ENCODE measurements at regions not wholly inside any gene's neighbourhood (a gene's known extent, or its start where the extent isn't known, plus 50 kb on each side); places are given as distances from the start of the nearest gene placed in this dataset.

- no peak overlapping the region for H3K27ac ChIP-seq (ENCODE audit: low read length)
- no peaks in the 10 kb centered on the region for H3K27me3 ChIP-seq (ENCODE audit: insufficient read depth, low read depth, low read length)
- no peaks in the 10 kb centered on the region for H3F3A ChIP-seq (ENCODE audit: insufficient read depth, low read length, poor library complexity, severe bottlenecking)
- H3K4me3 ChIP-seq (ENCODE audit: low read length), result no peak overlapping the region
- H3K4me2 ChIP-seq (ENCODE audit: low read length), result no peak overlapping the region
- TF ChIP-seq REST (IDR thresholded peaks at IDR 0.05; ENCODE audit: borderline replicate concordance), result no peak
- no peak for TF ChIP-seq EZH2 (IDR thresholded peaks at IDR 0.05; ENCODE audit: borderline replicate concordance, insufficient read depth, low read length, poor library complexity, severe bottlenecking)
- no peak for TF ChIP-seq TAF1 (IDR thresholded peaks at IDR 0.05; ENCODE audit: low read depth)
- TF ChIP-seq RAD21 (conservative IDR thresholded peaks at IDR 0.05), result no peak
- TF ChIP-seq EP300 (conservative IDR thresholded peaks at IDR 0.05; ENCODE audit: poor library complexity, severe bottlenecking), result no peak
- TF ChIP-seq, protein P1, sequence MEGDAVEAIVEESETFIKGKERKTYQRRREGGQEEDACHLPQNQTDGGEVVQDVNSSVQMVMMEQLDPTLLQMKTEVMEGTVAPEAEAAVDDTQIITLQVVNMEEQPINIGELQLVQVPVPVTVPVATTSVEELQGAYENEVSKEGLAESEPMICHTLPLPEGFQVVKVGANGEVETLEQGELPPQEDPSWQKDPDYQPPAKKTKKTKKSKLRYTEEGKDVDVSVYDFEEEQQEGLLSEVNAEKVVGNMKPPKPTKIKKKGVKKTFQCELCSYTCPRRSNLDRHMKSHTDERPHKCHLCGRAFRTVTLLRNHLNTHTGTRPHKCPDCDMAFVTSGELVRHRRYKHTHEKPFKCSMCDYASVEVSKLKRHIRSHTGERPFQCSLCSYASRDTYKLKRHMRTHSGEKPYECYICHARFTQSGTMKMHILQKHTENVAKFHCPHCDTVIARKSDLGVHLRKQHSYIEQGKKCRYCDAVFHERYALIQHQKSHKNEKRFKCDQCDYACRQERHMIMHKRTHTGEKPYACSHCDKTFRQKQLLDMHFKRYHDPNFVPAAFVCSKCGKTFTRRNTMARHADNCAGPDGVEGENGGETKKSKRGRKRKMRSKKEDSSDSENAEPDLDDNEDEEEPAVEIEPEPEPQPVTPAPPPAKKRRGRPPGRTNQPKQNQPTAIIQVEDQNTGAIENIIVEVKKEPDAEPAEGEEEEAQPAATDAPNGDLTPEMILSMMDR (IDR thresholded peaks at IDR 0.05; ENCODE audit: poor library complexity, severe bottlenecking), result no peak
- TF ChIP-seq POLR2AphosphoS5 (IDR thresholded peaks at IDR 0.05), result no peak
- no peak for TF ChIP-seq SMC3 (conservative IDR thresholded peaks at IDR 0.05; ENCODE audit: poor library complexity)
- TF ChIP-seq MXI1 (conservative IDR thresholded peaks at IDR 0.05; ENCODE audit: poor library complexity, severe bottlenecking), result no peak
- no peak overlapping the region for H3K9ac ChIP-seq (ENCODE audit: low read length)
- no peak overlapping the region for H2AFZ ChIP-seq (ENCODE audit: low read depth, low read length)
- H3K79me2 ChIP-seq (replicated peaks; ENCODE audit: insufficient read depth, low read length), result no peaks in the 10 kb centered on the region
- no peaks in the 10 kb centered on the region for H3K9me3 ChIP-seq (ENCODE audit: low read length)
- no peaks in the 10 kb centered on the region for H3K36me3 ChIP-seq (ENCODE audit: insufficient read depth, low read length)
- H4K20me1 ChIP-seq (ENCODE audit: insufficient read depth), result no peaks in the 10 kb centered on the region
- H3K9me2 ChIP-seq (ENCODE audit: insufficient read depth, low read length), result no peaks in the 10 kb centered on the region
Measured at GRCh38 chr13:42409075-42409474, 137.1 kb downstream of the AKAP11 start.

- no peak for TF ChIP-seq POLR2AphosphoS5 (IDR thresholded peaks at IDR 0.05)
- no peak for TF ChIP-seq RAD21 (conservative IDR thresholded peaks at IDR 0.05)
- TF ChIP-seq EZH2 (IDR thresholded peaks at IDR 0.05; ENCODE audit: borderline replicate concordance, insufficient read depth, low read length, poor library complexity, severe bottlenecking), result no peak
- Histone ChIP-seq H3F3A (ENCODE audit: insufficient read depth, low read length, poor library complexity, severe bottlenecking) (no peaks in the 10 kb centered on the region), H3K27ac (ENCODE audit: low read length) (no peak overlapping the region), H3K4me3 (ENCODE audit: low read length) (no peak overlapping the region), H3K9me2 (ENCODE audit: insufficient read depth, low read length) (no peaks in the 10 kb centered on the region), H3K4me2 (ENCODE audit: low read length) (no peak overlapping the region), H3K36me3 (ENCODE audit: insufficient read depth, low read length) (no peaks in the 10 kb centered on the region), H2AFZ (ENCODE audit: low read depth, low read length) (no peak overlapping the region), H4K20me1 (ENCODE audit: insufficient read depth) (no peaks in the 10 kb centered on the region), H3K9ac (ENCODE audit: low read length) (no peak overlapping the region), H3K79me2 (replicated peaks; ENCODE audit: insufficient read depth, low read length) (no peaks in the 10 kb centered on the region), H3K27me3 (ENCODE audit: insufficient read depth, low read depth, low read length) (no peaks in the 10 kb centered on the region), H3K9me3 (ENCODE audit: low read length) (no peaks in the 10 kb centered on the region)
Measured at GRCh38 chr13:42409551-42409950, 137.6 kb downstream of the AKAP11 start.

All from neural cell (in vitro differentiated cells).